MCF 10A (cell line): ENCODE measurements at regions not wholly inside any gene's neighbourhood (a gene's known extent, or its start where the extent isn't known, plus 50 kb on each side); places are given as distances from the start of the nearest gene placed in this dataset.

Experiments used
- BruUV-seq: library from RNA; stranded (reverse); fragments of 400-500 nt; replicated peaks from 2 replicates; lab custom pipeline; 2021; lab: Mats Ljungman, UMichigan
- CTCF ChIA-PET: fragments of 300-600 bp; sonication (Branson Sonifier 250); formaldehyde crosslinking; extraction: SDS; loops from one replicate; lab custom pipeline; 2021; ENCODE audit warnings: antibody characterized with exemption, inconsistent platforms; lab: Yijun Ruan, JAX
- POLR2A ChIA-PET: fragments of 300-600, 350-650 bp; sonication (Branson Sonifier 250); formaldehyde crosslinking; extraction: SDS; loops from one replicate; lab custom pipeline; 2020; ENCODE audit warnings: antibody characterized with exemption, inconsistent platforms; lab: Yijun Ruan, JAX
- DNase-seq: peaks from one replicate; pipeline ENCODE4 v3.0.0-alpha.2; 2018; ENCODE audit not compliant: unreplicated experiment
- H3K27ac Mint-ChIP-seq: one replicate; pipeline ENCODE4 v1.8.0; 2022; ENCODE audit warnings: mild to moderate bottlenecking, low read depth, mixed read lengths; ENCODE audit not compliant: unreplicated experiment
- H3K27me3 Mint-ChIP-seq: one replicate; pipeline ENCODE4 v1.8.0; 2022; ENCODE audit warnings: mixed read lengths; ENCODE audit not compliant: insufficient read depth, unreplicated experiment
- H3K36me3 Mint-ChIP-seq: one replicate; pipeline ENCODE4 v1.8.0; 2022; ENCODE audit warnings: mild to moderate bottlenecking, moderate library complexity, mixed read lengths; ENCODE audit not compliant: insufficient read depth, unreplicated experiment
- H3K4me1 Mint-ChIP-seq: one replicate; pipeline ENCODE4 v1.8.0; 2022; ENCODE audit warnings: mixed read lengths; ENCODE audit not compliant: insufficient read depth, unreplicated experiment
- H3K4me3 Mint-ChIP-seq: one replicate; pipeline ENCODE4 v1.8.0; 2022; ENCODE audit warnings: mild to moderate bottlenecking, moderate library complexity, mixed read lengths; ENCODE audit not compliant: unreplicated experiment
- H3K9me3 Mint-ChIP-seq: one replicate; pipeline ENCODE4 v1.8.0; 2022; ENCODE audit warnings: mixed read lengths; ENCODE audit not compliant: unreplicated experiment
- CTCF ChIP-seq: fragments of 200-600 bp; IDR thresholded peaks from one replicate; pipeline ENCODE4 v1.8.0; 2022; ENCODE audit warnings: antibody characterized with exemption, mild to moderate bottlenecking; ENCODE audit not compliant: unreplicated experiment
- intact Hi-C: fragments of 100-400 bp; cut with micrococcal nuclease; formaldehyde crosslinking; loops from 2 replicates; pipeline ENCODE4 v1.14.1; 2022

DNA sequence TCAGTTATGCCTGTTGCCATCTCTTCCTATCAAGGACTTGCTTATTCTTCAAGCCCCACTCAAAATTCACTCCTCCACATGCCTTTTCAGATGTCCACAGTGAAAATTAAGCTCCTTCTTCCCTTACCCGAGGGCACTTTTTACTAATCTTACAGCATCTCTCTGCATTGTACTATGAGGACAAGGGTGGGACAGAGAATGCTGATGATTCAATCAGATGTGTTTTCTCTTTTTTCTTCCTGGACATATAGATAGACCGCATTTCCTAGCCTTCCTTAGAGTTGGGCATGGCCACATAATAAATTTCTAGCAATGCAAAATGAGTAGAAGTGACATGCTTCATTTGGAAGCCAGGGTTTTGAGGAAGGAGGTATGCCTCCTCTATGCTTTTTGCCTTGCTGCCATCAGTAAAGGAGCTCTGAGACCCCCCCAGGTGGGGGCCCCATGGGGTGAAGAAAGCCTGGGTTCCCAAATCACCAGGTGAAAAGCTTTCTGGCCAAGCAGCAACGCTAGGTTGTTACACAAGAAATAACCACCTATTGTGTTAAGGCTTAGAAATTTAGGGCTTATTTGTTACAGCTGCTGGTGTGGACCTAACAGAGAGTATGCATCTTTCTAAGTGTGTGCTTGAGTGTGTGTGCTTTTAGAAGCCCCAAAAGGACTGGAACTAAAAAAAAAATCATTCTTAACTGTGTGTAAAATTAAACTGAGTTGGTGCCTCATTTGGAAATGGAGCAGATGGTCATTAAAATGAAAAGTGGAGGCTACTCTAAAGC, 424.5 kb downstream of the STK39 start:
- no peak for DNase-seq
- no peak overlapping the region for H3K27ac Mint-ChIP-seq
- ChIA-PET POLR2A (no interaction called here), CTCF (no interaction called here)
- no peaks in the 10 kb centered on the region for H3K9me3 Mint-ChIP-seq
- no peaks in the 10 kb centered on the region for H3K4me1 Mint-ChIP-seq
- no peaks in the 10 kb centered on the region for H3K36me3 Mint-ChIP-seq
- intact Hi-C loops, result no loop called here
- TF ChIP-seq CTCF, result no peak
- BruUV-seq, result no TSS peak
- no peaks in the 10 kb centered on the region for H3K27me3 Mint-ChIP-seq
- H3K4me3 Mint-ChIP-seq, result no peak overlapping the region

GRCh38 chr2:167820488-167820887, 426.9 kb downstream of the STK39 start:
- no peak for TF ChIP-seq CTCF
- no peaks in the 10 kb centered on the region for H3K27me3 Mint-ChIP-seq
- no peaks in the 10 kb centered on the region for H3K36me3 Mint-ChIP-seq
- DNase-seq, result no peak
- CTCF ChIA-PET, result interaction anchor here (0.7 kb wide), 2 partner anchors 159 to 398 kb away, joined by 3 to 5 read pairs; no protein-coding TSS in a partner anchor
- no peak overlapping the region for H3K27ac Mint-ChIP-seq
- no peaks in the 10 kb centered on the region for H3K9me3 Mint-ChIP-seq
- no peak overlapping the region for H3K4me3 Mint-ChIP-seq
- BruUV-seq, result no TSS peak
- H3K4me1 Mint-ChIP-seq, result no peaks in the 10 kb centered on the region
- intact Hi-C loops, result no loop called here
- POLR2A ChIA-PET, result interaction anchor here (0.6 kb wide), 1 partner anchor 924 kb away, joined by 3 read pairs; no protein-coding TSS in a partner anchor

- H3K9me3 Mint-ChIP-seq, result no peaks in the 10 kb centered on the region
These were observed 428.9 kb downstream of the STK39 start for GRCh38 chr2:167818521-167818920.

GRCh38 chr2:167817908-167818307, 429.5 kb downstream of the STK39 start:
- H3K9me3 Mint-ChIP-seq, result no peaks in the 10 kb centered on the region
- intact Hi-C loops, result no loop called here

More at GRCh38 chr2:167818521-167818920, 428.9 kb downstream of the STK39 start:
- Mint-ChIP-seq H3K27me3 (no peaks in the 10 kb centered on the region), H3K27ac (no peak overlapping the region), H3K4me1 (no peaks in the 10 kb centered on the region), H3K36me3 (no peaks in the 10 kb centered on the region), H3K4me3 (no peak overlapping the region)
- ChIA-PET CTCF (no interaction called here), POLR2A (no interaction called here)
- no peak for TF ChIP-seq CTCF
- intact Hi-C loops, result no loop called here
- no peak for DNase-seq
- no TSS peak for BruUV-seq

More at GRCh38 chr2:167817908-167818307, 429.5 kb downstream of the STK39 start:
- Mint-ChIP-seq H3K27me3 (no peaks in the 10 kb centered on the region), H3K4me1 (no peaks in the 10 kb centered on the region), H3K36me3 (no peaks in the 10 kb centered on the region), H3K27ac (no peak overlapping the region), H3K4me3 (no peak overlapping the region)
- TF ChIP-seq CTCF, result no peak
- POLR2A ChIA-PET, result interaction anchor here (0.7 kb wide), 1 partner anchor 11 kb away, joined by 3 read pairs; no protein-coding TSS in a partner anchor
- no TSS peak for BruUV-seq
- CTCF ChIA-PET, result no interaction called here
- no peak for DNase-seq
